ENCODE measurements at regions not wholly inside any gene's neighbourhood (a gene's known extent, or its start where the extent isn't known, plus 50 kb on each side); places are given as distances from the start of the nearest gene placed in this dataset.
"Not testable (repeated sequence)": the region's sequence is repeated elsewhere in the genome, so short reads cannot be mapped to it uniquely, and the experiment has no call there.

GRCh38 chr15:44870125-44870524 is 86.4 kb upstream of the TERB2 start:
- H3K27me3 Mint-ChIP-seq (ENCODE audit: low read depth, unreplicated experiment), result peaks cover 41% of the 10 kb centered on the region

DNA sequence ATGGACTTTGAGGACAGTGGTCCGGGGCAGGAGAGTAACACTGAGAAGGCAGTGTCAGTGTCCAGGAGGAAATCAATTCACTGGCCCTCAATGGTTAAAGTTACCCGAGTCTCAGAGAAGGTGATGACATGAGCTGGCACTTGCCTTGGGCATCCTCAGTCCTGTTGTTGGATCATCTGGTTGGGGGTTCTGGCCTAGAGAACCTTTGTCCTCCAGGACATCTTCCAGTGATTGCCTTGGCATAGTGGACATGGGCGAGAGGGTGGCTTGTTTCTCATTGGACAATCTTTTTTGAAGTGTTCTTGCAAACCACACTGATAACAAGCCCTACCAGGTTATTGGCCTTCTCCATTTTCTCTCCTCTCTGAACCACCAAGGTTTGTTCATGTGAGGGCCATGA is 83.4 kb upstream of the TERB2 start:
- H3K4me3 Mint-ChIP-seq (ENCODE audit: unreplicated experiment), result no peak overlapping the region
- no peak overlapping the region for H3K4me3 ChIP-seq (ENCODE audit: insufficient read depth, low read depth, low read length)
- H3K27ac ChIP-seq (ENCODE audit: low read depth, low read length), result no peak overlapping the region
- H3K27me3 Mint-ChIP-seq (ENCODE audit: low read depth, unreplicated experiment), result peaks cover 29% of the 10 kb centered on the region
- no peak overlapping the region for H2AFZ ChIP-seq (ENCODE audit: low read depth, low read length)
- H3K36me3 ChIP-seq (ENCODE audit: insufficient read depth, low read length), result no peaks in the 10 kb centered on the region
- no peak for TF ChIP-seq EZH2 (IDR thresholded peaks at IDR 0.05; ENCODE audit: insufficient read depth, low read length)
- TF ChIP-seq, protein P1, sequence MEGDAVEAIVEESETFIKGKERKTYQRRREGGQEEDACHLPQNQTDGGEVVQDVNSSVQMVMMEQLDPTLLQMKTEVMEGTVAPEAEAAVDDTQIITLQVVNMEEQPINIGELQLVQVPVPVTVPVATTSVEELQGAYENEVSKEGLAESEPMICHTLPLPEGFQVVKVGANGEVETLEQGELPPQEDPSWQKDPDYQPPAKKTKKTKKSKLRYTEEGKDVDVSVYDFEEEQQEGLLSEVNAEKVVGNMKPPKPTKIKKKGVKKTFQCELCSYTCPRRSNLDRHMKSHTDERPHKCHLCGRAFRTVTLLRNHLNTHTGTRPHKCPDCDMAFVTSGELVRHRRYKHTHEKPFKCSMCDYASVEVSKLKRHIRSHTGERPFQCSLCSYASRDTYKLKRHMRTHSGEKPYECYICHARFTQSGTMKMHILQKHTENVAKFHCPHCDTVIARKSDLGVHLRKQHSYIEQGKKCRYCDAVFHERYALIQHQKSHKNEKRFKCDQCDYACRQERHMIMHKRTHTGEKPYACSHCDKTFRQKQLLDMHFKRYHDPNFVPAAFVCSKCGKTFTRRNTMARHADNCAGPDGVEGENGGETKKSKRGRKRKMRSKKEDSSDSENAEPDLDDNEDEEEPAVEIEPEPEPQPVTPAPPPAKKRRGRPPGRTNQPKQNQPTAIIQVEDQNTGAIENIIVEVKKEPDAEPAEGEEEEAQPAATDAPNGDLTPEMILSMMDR (IDR thresholded peaks at IDR 0.05; ENCODE audit: insufficient read depth, low read depth, low read length), result no peak
- FAIRE-seq (no peak), DNase-seq (ENCODE audit: low read depth) (no peak)
- H3K9ac ChIP-seq (ENCODE audit: low read length), result no peak overlapping the region
- H3K4me2 ChIP-seq (ENCODE audit: low read length), result no peak overlapping the region
- H3K9me3 Mint-ChIP-seq (ENCODE audit: unreplicated experiment), result peaks cover 20% of the 10 kb centered on the region
- no peak overlapping the region for H3K27ac Mint-ChIP-seq (ENCODE audit: unreplicated experiment)
- H3K79me2 ChIP-seq (ENCODE audit: insufficient read depth, low read length), result no peaks in the 10 kb centered on the region
- no peaks in the 10 kb centered on the region for H3K4me1 ChIP-seq (ENCODE audit: insufficient read depth, low read length)
- peaks cover 4% of the 10 kb centered on the region for H3K4me1 Mint-ChIP-seq (ENCODE audit: low read depth, unreplicated experiment)
- peaks cover 11% of the 10 kb centered on the region for H3K9me3 ChIP-seq (ENCODE audit: insufficient read depth, low read depth, low read length)
- no peaks in the 10 kb centered on the region for H3K27me3 ChIP-seq (ENCODE audit: insufficient read depth, low read length)
- no peaks in the 10 kb centered on the region for H4K20me1 ChIP-seq (ENCODE audit: insufficient read depth, low read length)
- no peaks in the 10 kb centered on the region for H3K36me3 Mint-ChIP-seq (ENCODE audit: low read depth, unreplicated experiment)

More at GRCh38 chr15:44870125-44870524, 86.4 kb upstream of the TERB2 start:
- DNase-seq (ENCODE audit: low read depth); H3K9ac ChIP-seq (ENCODE audit: low read length); H3K36me3 ChIP-seq (ENCODE audit: insufficient read depth, low read length); H3K27me3 ChIP-seq (ENCODE audit: insufficient read depth, low read length); H3K4me1 Mint-ChIP-seq (ENCODE audit: low read depth, unreplicated experiment); H4K20me1 ChIP-seq (ENCODE audit: insufficient read depth, low read length); H3K4me3 Mint-ChIP-seq (ENCODE audit: unreplicated experiment); FAIRE-seq; H3K4me2 ChIP-seq (ENCODE audit: low read length); H3K27ac Mint-ChIP-seq (ENCODE audit: unreplicated experiment); H3K36me3 Mint-ChIP-seq (ENCODE audit: low read depth, unreplicated experiment); H3K9me3 ChIP-seq (ENCODE audit: insufficient read depth, low read depth, low read length); H3K79me2 ChIP-seq (ENCODE audit: insufficient read depth, low read length); H3K4me1 ChIP-seq (ENCODE audit: insufficient read depth, low read length); H3K4me3 ChIP-seq (ENCODE audit: insufficient read depth, low read depth, low read length); H2AFZ ChIP-seq (ENCODE audit: low read depth, low read length); H3K27ac ChIP-seq (ENCODE audit: low read depth, low read length): not testable (repeated sequence)
- peaks cover 20% of the 10 kb centered on the region for H3K9me3 Mint-ChIP-seq (ENCODE audit: unreplicated experiment)

DNA sequence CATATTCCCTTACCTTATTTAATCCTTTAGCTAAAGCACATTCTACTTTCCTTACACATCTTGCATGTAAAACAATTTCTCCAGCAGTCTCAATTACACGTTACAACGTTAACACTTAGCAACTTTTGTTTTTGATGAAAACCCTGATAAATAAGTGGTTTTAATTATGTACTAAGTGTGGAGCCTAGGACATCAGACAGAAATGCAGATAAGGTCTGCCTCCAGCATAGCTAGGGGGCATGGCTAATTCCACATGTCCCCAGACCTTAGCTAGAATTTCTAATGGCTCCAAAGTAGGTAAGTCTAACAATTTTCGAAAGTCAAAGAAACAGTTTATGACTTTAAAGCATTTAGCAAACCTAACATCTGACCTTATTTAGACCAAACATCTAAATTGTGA is 77.4 kb upstream of the TERB2 start:
- no peaks in the 10 kb centered on the region for H3K79me2 ChIP-seq (ENCODE audit: insufficient read depth, low read length)
- Mint-ChIP-seq H3K27ac (ENCODE audit: unreplicated experiment) (no peak overlapping the region), H3K27me3 (ENCODE audit: low read depth, unreplicated experiment) (no peaks in the 10 kb centered on the region), H3K4me3 (ENCODE audit: unreplicated experiment) (no peak overlapping the region), H3K4me1 (ENCODE audit: low read depth, unreplicated experiment) (peaks cover 3% of the 10 kb centered on the region), H3K36me3 (ENCODE audit: low read depth, unreplicated experiment) (no peaks in the 10 kb centered on the region), H3K9me3 (ENCODE audit: unreplicated experiment) (peaks cover 19% of the 10 kb centered on the region)
- H3K4me3 ChIP-seq (ENCODE audit: insufficient read depth, low read depth, low read length), result no peak overlapping the region
- no peak overlapping the region for H3K4me2 ChIP-seq (ENCODE audit: low read length)
- DNase-seq (ENCODE audit: low read depth) (no peak), FAIRE-seq (no peak)
- H4K20me1 ChIP-seq (ENCODE audit: insufficient read depth, low read length), result no peaks in the 10 kb centered on the region
- no peak overlapping the region for H2AFZ ChIP-seq (ENCODE audit: low read depth, low read length)
- H3K4me1 ChIP-seq (ENCODE audit: insufficient read depth, low read length), result no peaks in the 10 kb centered on the region
- H3K27me3 ChIP-seq (ENCODE audit: insufficient read depth, low read length), result no peaks in the 10 kb centered on the region
- H3K9me3 ChIP-seq (ENCODE audit: insufficient read depth, low read depth, low read length), result peaks cover 14% of the 10 kb centered on the region
- TF ChIP-seq, protein P1 (IDR thresholded peaks at IDR 0.05; ENCODE audit: insufficient read depth, low read depth, low read length), result no peak
- no peak overlapping the region for H3K27ac ChIP-seq (ENCODE audit: low read depth, low read length)
- H3K9ac ChIP-seq (ENCODE audit: low read length), result no peak overlapping the region
- H3K36me3 ChIP-seq (ENCODE audit: insufficient read depth, low read length), result no peaks in the 10 kb centered on the region
